ENCODE measurements at regions not wholly inside any gene's neighbourhood (a gene's known extent, or its start where the extent isn't known, plus 50 kb on each side); places are given as distances from the start of the nearest gene placed in this dataset.

DNA sequence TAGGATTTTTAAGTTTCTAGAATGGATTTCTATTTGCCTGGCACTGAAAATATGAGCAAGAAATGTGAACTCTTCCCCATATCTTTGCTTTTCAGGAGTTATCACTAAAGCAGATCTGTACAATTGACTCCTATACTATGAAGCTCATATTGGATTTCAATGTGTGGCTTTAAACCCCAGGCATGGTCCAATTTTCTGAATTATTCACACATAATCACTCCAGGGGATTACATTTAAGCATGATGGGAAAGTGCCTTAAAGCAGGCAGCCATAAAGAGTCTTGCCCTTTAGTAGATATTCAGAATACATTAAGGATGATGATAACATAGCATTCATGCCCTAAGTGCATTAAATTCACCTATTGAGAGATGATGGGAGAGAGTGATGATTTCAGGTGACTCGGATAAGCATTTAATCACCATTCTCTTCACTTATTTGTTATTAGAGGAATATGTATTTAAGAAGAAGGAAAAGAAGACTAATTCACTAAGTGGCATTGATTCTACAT is 331.8 kb upstream of the ROBO1 start:
- H3K4me3 ChIP-seq (ENCODE audit: low read length in 2 of 2) = no peak overlapping the region
- WGBS, 2 donors = 90 to 94% methylated on average over 1 of the region's 1 CpG
- DNase-seq = no peak

GRCh38 chr3:80097674-80098073 is 329.9 kb upstream of the ROBO1 start:
- Histone ChIP-seq H3K36me3 (ENCODE audit: control insufficient read depth in 1 of 2, insufficient read depth in 2 of 2, low read length in 1 of 2) (no peaks in the 10 kb centered on the region), H3K27me3 (ENCODE audit: control insufficient read depth in 1 of 2, insufficient read depth in 2 of 2, low read length in 1 of 2) (no peaks in the 10 kb centered on the region), H3K4me3 (ENCODE audit: low read length in 2 of 2) (no peak overlapping the region), H3K9me3 (ENCODE audit: control insufficient read depth, low read length) (no peaks in the 10 kb centered on the region), H3K4me1 (ENCODE audit: control insufficient read depth in 1 of 2, insufficient read depth in 2 of 2, low read length in 2 of 2) (no peaks in the 10 kb centered on the region), H3K27ac (ENCODE audit: low read depth in 1 of 2, low read length in 2 of 2) (no peak overlapping the region)
- no peak for ATAC-seq (ENCODE audit: low FRiP score)
- intact Hi-C loops (cut with DNase I) = no loop called here
- DNase-seq = no peak
- 63 to 71% methylated on average over 2 of the region's 2 CpGs for whole genome bisulfite sequencing, 2 donors

More for the DNA sequence above, 331.8 kb upstream of the ROBO1 start:
- Histone ChIP-seq H3K9me3 (ENCODE audit: control insufficient read depth, low read length) (no peaks in the 10 kb centered on the region), H3K36me3 (ENCODE audit: control insufficient read depth in 1 of 2, insufficient read depth in 2 of 2, low read length in 1 of 2) (no peaks in the 10 kb centered on the region), H3K4me1 (ENCODE audit: control insufficient read depth in 1 of 2, insufficient read depth in 2 of 2, low read length in 2 of 2) (no peaks in the 10 kb centered on the region), H3K27me3 (ENCODE audit: control insufficient read depth in 1 of 2, insufficient read depth in 2 of 2, low read length in 1 of 2) (no peaks in the 10 kb centered on the region), H3K27ac (ENCODE audit: low read depth in 1 of 2, low read length in 2 of 2) (no peak overlapping the region)
- intact Hi-C loops (cut with DNase I) = no loop called here
- no peak for ATAC-seq (ENCODE audit: low FRiP score)

- H3K9me3 ChIP-seq (ENCODE audit: control insufficient read depth, low read length) = no peaks in the 10 kb centered on the region
- intact Hi-C loops (cut with DNase I) = no loop called here
- 85 to 87% methylated on average over 2 of the region's 2 CpGs for WGBS, 2 donors
- no peaks in the 10 kb centered on the region for H3K4me1 ChIP-seq (ENCODE audit: control insufficient read depth in 1 of 2, insufficient read depth in 2 of 2, low read length in 2 of 2)
- no peak overlapping the region for H3K27ac ChIP-seq (ENCODE audit: low read depth in 1 of 2, low read length in 2 of 2)
- DNase-seq (no peak), ATAC-seq (ENCODE audit: low FRiP score) (no peak)
- H3K4me3 ChIP-seq (ENCODE audit: low read length in 2 of 2) = no peak overlapping the region
- no peaks in the 10 kb centered on the region for H3K36me3 ChIP-seq (ENCODE audit: control insufficient read depth in 1 of 2, insufficient read depth in 2 of 2, low read length in 1 of 2)
- H3K27me3 ChIP-seq (ENCODE audit: control insufficient read depth in 1 of 2, insufficient read depth in 2 of 2, low read length in 1 of 2) = no peaks in the 10 kb centered on the region
These were observed 329.1 kb upstream of the ROBO1 start for GRCh38 chr3:80096909-80097308.

- ATAC-seq (ENCODE audit: low FRiP score) = no peak
- Histone ChIP-seq H3K27ac (ENCODE audit: low read depth in 1 of 2, low read length in 2 of 2) (no peak overlapping the region), H3K27me3 (ENCODE audit: control insufficient read depth in 1 of 2, insufficient read depth in 2 of 2, low read length in 1 of 2) (no peaks in the 10 kb centered on the region), H3K4me3 (ENCODE audit: low read length in 2 of 2) (no peak overlapping the region), H3K9me3 (ENCODE audit: control insufficient read depth, low read length) (no peaks in the 10 kb centered on the region), H3K36me3 (ENCODE audit: control insufficient read depth in 1 of 2, insufficient read depth in 2 of 2, low read length in 1 of 2) (no peaks in the 10 kb centered on the region), H3K4me1 (ENCODE audit: control insufficient read depth in 1 of 2, insufficient read depth in 2 of 2, low read length in 2 of 2) (no peaks in the 10 kb centered on the region)
- DNase-seq = no peak
- WGBS, 2 donors = 32 to 59% methylated on average over 1 of the region's 1 CpG
- intact Hi-C loops (cut with DNase I) = no loop called here
These were observed 326.8 kb upstream of the ROBO1 start for GRCh38 chr3:80094589-80094988.

DNA sequence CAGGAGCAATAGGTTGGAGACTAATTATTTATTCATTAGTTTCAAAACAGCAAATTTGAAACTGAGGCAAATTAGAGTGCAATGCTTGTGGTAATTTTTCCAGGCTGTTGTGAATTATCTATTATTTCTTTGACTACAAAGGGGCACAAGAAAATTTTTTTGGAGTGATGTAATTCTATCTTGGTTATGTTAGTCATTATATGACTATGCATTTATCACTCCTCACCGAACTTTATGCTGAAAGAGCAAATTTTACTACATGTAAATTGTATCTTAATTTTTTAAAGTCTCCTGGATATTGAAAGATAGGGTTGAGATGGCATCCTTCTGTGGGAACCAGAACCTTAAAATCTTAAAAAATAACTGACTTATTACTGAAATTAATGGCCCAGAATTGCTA is 320.0 kb upstream of the ROBO1 start:
- 8 to 11% methylated on average over 1 of the region's 1 CpG for WGBS, 2 donors
- DNase-seq (no peak), ATAC-seq (ENCODE audit: low FRiP score) (no peak)
- Histone ChIP-seq H3K27me3 (ENCODE audit: control insufficient read depth in 1 of 2, insufficient read depth in 2 of 2, low read length in 1 of 2) (no peaks in the 10 kb centered on the region), H3K27ac (ENCODE audit: low read depth in 1 of 2, low read length in 2 of 2) (no peak overlapping the region), H3K36me3 (ENCODE audit: control insufficient read depth in 1 of 2, insufficient read depth in 2 of 2, low read length in 1 of 2) (no peaks in the 10 kb centered on the region), H3K4me1 (ENCODE audit: control insufficient read depth in 1 of 2, insufficient read depth in 2 of 2, low read length in 2 of 2) (no peaks in the 10 kb centered on the region), H3K9me3 (ENCODE audit: control insufficient read depth, low read length) (no peaks in the 10 kb centered on the region), H3K4me3 (ENCODE audit: low read length in 2 of 2) (no peak overlapping the region)
- intact Hi-C loops (cut with DNase I) = no loop called here

- ATAC-seq (ENCODE audit: low FRiP score) (no peak), DNase-seq (no peak)
- no peak overlapping the region for H3K4me3 ChIP-seq (ENCODE audit: low read length in 2 of 2)
- intact Hi-C loops (cut with DNase I) = no loop called here
- no peaks in the 10 kb centered on the region for H3K4me1 ChIP-seq (ENCODE audit: control insufficient read depth in 1 of 2, insufficient read depth in 2 of 2, low read length in 2 of 2)
- no peaks in the 10 kb centered on the region for H3K36me3 ChIP-seq (ENCODE audit: control insufficient read depth in 1 of 2, insufficient read depth in 2 of 2, low read length in 1 of 2)
- no peaks in the 10 kb centered on the region for H3K27me3 ChIP-seq (ENCODE audit: control insufficient read depth in 1 of 2, insufficient read depth in 2 of 2, low read length in 1 of 2)
- H3K9me3 ChIP-seq (ENCODE audit: control insufficient read depth, low read length) = no peaks in the 10 kb centered on the region
- no peak overlapping the region for H3K27ac ChIP-seq (ENCODE audit: low read depth in 1 of 2, low read length in 2 of 2)
These were observed 318.6 kb upstream of the ROBO1 start for GRCh38 chr3:80086426-80086825.

DNA sequence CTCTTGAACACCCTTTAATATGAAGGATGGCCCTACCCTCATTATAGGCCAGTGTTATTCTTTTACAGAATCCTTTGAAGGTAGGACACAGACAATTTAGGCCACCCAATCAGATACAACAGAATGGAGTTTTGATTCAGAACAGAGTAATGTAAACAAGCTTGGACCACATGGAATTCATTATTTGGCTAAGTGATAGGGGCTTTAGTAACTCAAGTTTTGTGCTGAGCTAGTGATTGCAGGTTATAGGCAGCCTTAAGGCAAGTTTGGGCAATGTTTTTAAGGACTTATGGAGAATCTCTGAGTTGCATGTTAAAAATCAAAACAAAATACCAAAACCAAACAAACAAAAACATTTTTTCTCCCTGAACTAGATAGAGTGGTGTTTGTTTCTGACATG is 312.1 kb upstream of the ROBO1 start:
- Histone ChIP-seq H3K27me3 (ENCODE audit: control insufficient read depth in 1 of 2, insufficient read depth in 2 of 2, low read length in 1 of 2) (no peaks in the 10 kb centered on the region), H3K27ac (ENCODE audit: low read depth in 1 of 2, low read length in 2 of 2) (no peak overlapping the region), H3K9me3 (ENCODE audit: control insufficient read depth, low read length) (no peaks in the 10 kb centered on the region), H3K4me3 (ENCODE audit: low read length in 2 of 2) (no peak overlapping the region), H3K4me1 (ENCODE audit: control insufficient read depth in 1 of 2, insufficient read depth in 2 of 2, low read length in 2 of 2) (no peaks in the 10 kb centered on the region), H3K36me3 (ENCODE audit: control insufficient read depth in 1 of 2, insufficient read depth in 2 of 2, low read length in 1 of 2) (no peaks in the 10 kb centered on the region)
- ATAC-seq (ENCODE audit: low FRiP score) = no peak
- intact Hi-C loops (cut with DNase I) = no loop called here
- no peak for DNase-seq

GRCh38 chr3:80068459-80068858 is 300.7 kb upstream of the ROBO1 start:
- no peak for DNase-seq
- intact Hi-C loops (cut with DNase I) = no loop called here
- no peak overlapping the region for H3K27ac ChIP-seq (ENCODE audit: low read depth in 1 of 2, low read length in 2 of 2)
- no peaks in the 10 kb centered on the region for H3K36me3 ChIP-seq (ENCODE audit: control insufficient read depth in 1 of 2, insufficient read depth in 2 of 2, low read length in 1 of 2)
- no peak overlapping the region for H3K4me3 ChIP-seq (ENCODE audit: low read length in 2 of 2)
- no peak for ATAC-seq (ENCODE audit: low FRiP score)
- 56 to 62% methylated on average over 3 of the region's 3 CpGs for WGBS, 2 donors
- no peaks in the 10 kb centered on the region for H3K9me3 ChIP-seq (ENCODE audit: control insufficient read depth, low read length)
- no peaks in the 10 kb centered on the region for H3K4me1 ChIP-seq (ENCODE audit: control insufficient read depth in 1 of 2, insufficient read depth in 2 of 2, low read length in 2 of 2)
- H3K27me3 ChIP-seq (ENCODE audit: control insufficient read depth in 1 of 2, insufficient read depth in 2 of 2, low read length in 1 of 2) = no peaks in the 10 kb centered on the region

DNA sequence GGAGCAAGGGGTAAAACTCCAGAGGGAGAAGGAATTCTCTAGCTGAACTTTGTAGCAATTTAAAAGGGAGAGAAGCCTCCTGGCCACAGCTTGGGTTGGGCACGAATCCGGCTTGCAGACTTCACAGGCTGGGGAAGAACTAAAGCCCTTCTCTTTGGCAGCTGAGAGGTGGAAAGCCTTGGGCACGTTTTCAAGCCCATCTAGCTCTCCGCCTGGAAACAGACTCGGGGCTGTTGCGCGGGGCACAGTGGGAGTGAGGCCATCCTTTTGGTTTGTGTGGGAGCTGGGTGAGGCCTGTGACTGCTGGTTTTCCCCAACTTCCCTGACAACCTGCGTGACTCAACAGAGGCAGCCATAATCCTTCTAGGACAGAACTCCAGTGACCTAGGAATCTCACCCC is 295.7 kb upstream of the ROBO1 start:
- 90 to 93% methylated on average over 8 of the region's 8 CpGs for WGBS, 2 donors
- Histone ChIP-seq H3K36me3 (ENCODE audit: control insufficient read depth in 1 of 2, insufficient read depth in 2 of 2, low read length in 1 of 2) (no peaks in the 10 kb centered on the region), H3K4me1 (ENCODE audit: control insufficient read depth in 1 of 2, insufficient read depth in 2 of 2, low read length in 2 of 2) (no peaks in the 10 kb centered on the region), H3K9me3 (ENCODE audit: control insufficient read depth, low read length) (no peaks in the 10 kb centered on the region), H3K4me3 (ENCODE audit: low read length in 2 of 2) (no peak overlapping the region), H3K27ac (ENCODE audit: low read depth in 1 of 2, low read length in 2 of 2) (no peak overlapping the region), H3K27me3 (ENCODE audit: control insufficient read depth in 1 of 2, insufficient read depth in 2 of 2, low read length in 1 of 2) (no peaks in the 10 kb centered on the region)
- ATAC-seq (ENCODE audit: low FRiP score) = no peak
- intact Hi-C loops (cut with DNase I) = no loop called here
- DNase-seq = peak in 1 of 2 donors; percentile 23

Data from aorta (tissue), 5 donors.